Lower leg skin (tissue), 3 donors: ENCODE measurements at regions not wholly inside any gene's neighbourhood (a gene's known extent, or its start where the extent isn't known, plus 50 kb on each side); places are given as distances from the start of the nearest gene placed in this dataset.

Experiments used
- CTCF ChIP-seq, 3 donors: fragments of 450-650 bp; IDR thresholded peaks; one replicate each; pipeline ENCODE4 v1.5.1; 2016; ENCODE audit warnings: antibody characterized with exemption in 3 of 3, mild to moderate bottlenecking in 3 of 3, moderate library complexity in 2 of 3
- POLR2A ChIP-seq, 2 donors: fragments of 450-650 bp; IDR thresholded peaks; one replicate each; pipeline ENCODE4 v1.6.1; 2016 to 2017; ENCODE audit warnings: antibody characterized with exemption in 2 of 2, mild to moderate bottlenecking in 1 of 2, moderate library complexity in 1 of 2

- TF ChIP-seq POLR2A (IDR thresholded peaks at IDR 0.05), result no peak
- no peak for TF ChIP-seq CTCF (IDR thresholded peaks at IDR 0.05)
These were observed 524.1 kb downstream of the TBC1D22A start for GRCh38 chr22:47286590-47286989.
